Lower leg skin (tissue), 3 donors: ENCODE measurements at regions not wholly inside any gene's neighbourhood (a gene's known extent, or its start where the extent isn't known, plus 50 kb on each side); places are given as distances from the start of the nearest gene placed in this dataset.

Experiments
- POLR2A ChIP-seq, 2 donors: fragments of 450-650 bp; IDR thresholded peaks; one replicate each; pipeline ENCODE4 v1.6.1; 2016 to 2017; ENCODE audit warnings: antibody characterized with exemption in 2 of 2, mild to moderate bottlenecking in 1 of 2, moderate library complexity in 1 of 2
- TF ChIP-seq, protein P1 (sequence below), 3 donors: fragments of 450-650 bp; IDR thresholded peaks; one replicate each; pipeline ENCODE4 v1.5.1; 2016; ENCODE audit warnings: antibody characterized with exemption in 3 of 3, mild to moderate bottlenecking in 3 of 3, moderate library complexity in 2 of 3

DNA sequence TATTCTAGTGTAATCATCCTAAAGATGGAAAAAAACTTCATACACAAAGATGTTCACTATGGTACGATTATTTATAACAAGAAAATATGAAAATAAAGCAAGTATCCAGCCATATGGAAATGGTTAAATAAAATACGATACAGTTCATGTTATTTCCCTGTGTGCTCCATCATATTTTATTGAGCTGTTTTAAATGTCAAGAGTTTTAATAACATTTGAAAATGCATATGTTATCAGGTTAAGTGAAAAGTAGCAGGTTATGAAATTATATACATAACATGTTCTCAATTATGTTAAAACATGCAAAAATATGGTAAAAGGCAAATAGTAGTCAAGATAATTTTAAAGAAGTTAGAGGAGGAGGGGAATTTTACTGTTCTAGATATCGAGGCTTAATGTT, 192.0 kb downstream of the HNRNPD start:
- TF ChIP-seq, protein P1, sequence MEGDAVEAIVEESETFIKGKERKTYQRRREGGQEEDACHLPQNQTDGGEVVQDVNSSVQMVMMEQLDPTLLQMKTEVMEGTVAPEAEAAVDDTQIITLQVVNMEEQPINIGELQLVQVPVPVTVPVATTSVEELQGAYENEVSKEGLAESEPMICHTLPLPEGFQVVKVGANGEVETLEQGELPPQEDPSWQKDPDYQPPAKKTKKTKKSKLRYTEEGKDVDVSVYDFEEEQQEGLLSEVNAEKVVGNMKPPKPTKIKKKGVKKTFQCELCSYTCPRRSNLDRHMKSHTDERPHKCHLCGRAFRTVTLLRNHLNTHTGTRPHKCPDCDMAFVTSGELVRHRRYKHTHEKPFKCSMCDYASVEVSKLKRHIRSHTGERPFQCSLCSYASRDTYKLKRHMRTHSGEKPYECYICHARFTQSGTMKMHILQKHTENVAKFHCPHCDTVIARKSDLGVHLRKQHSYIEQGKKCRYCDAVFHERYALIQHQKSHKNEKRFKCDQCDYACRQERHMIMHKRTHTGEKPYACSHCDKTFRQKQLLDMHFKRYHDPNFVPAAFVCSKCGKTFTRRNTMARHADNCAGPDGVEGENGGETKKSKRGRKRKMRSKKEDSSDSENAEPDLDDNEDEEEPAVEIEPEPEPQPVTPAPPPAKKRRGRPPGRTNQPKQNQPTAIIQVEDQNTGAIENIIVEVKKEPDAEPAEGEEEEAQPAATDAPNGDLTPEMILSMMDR (IDR thresholded peaks at IDR 0.05), result no peak
- no peak for TF ChIP-seq POLR2A (IDR thresholded peaks at IDR 0.05)
